Stimulated activated CD4-positive, alpha-beta T cell treated with anti-CD3 and anti-CD28 coated beads, Interleukin-12 subunit alpha, Interleukin-12 subunit beta, amount 100 ng/mL, for 4 hours (primary cell): ENCODE measurements at regions not wholly inside any gene's neighbourhood (a gene's known extent, or its start where the extent isn't known, plus 50 kb on each side); places are given as distances from the start of the nearest gene placed in this dataset.
"Not testable (repeated sequence)": the region's sequence is repeated elsewhere in the genome, so short reads cannot be mapped to it uniquely, and the experiment has no call there.

Source experiments
- DNase-seq: peaks from one replicate; pipeline ENCODE4 v3.0.0-alpha.2; 2020

- DNase-seq: no peak
Observed at GRCh38 chr1:29945426-29945825, 709.1 kb downstream of the PTPRU start.

- no peak for DNase-seq
Observed at GRCh38 chr1:29944253-29944905, 708.1 kb downstream of the PTPRU start.

- DNase-seq: no peak
Observed at GRCh38 chr1:29943034-29943433, 706.7 kb downstream of the PTPRU start.

- DNase-seq: no peak
Observed at GRCh38 chr1:29939079-29939478, 702.8 kb downstream of the PTPRU start.

GRCh38 chr1:29937356-29937755 lies 701.0 kb downstream of the PTPRU start:
- DNase-seq: no peak

GRCh38 chr1:29936031-29936544 lies 699.8 kb downstream of the PTPRU start:
- no peak for DNase-seq

GRCh38 chr1:29934255-29934772 lies 698.0 kb downstream of the PTPRU start:
- DNase-seq: no peak

GRCh38 chr1:29933067-29933466 lies 696.7 kb downstream of the PTPRU start:
- DNase-seq: no peak

- no peak for DNase-seq
Observed at GRCh38 chr1:29932626-29933025, 696.3 kb downstream of the PTPRU start.

GRCh38 chr1:29931477-29932175 lies 695.3 kb downstream of the PTPRU start:
- no peak for DNase-seq

GRCh38 chr1:29925058-29925457 lies 688.7 kb downstream of the PTPRU start:
- DNase-seq: no peak

- DNase-seq: no peak
Observed at GRCh38 chr1:29924017-29924431, 687.7 kb downstream of the PTPRU start.

- no peak for DNase-seq
Observed at GRCh38 chr1:29921741-29922140, 685.4 kb downstream of the PTPRU start.

GRCh38 chr1:29920784-29921183 lies 684.5 kb downstream of the PTPRU start:
- DNase-seq: no peak

- no peak for DNase-seq
Observed at GRCh38 chr1:29920316-29920715, 684.0 kb downstream of the PTPRU start.

GRCh38 chr1:29919041-29919440 lies 682.7 kb downstream of the PTPRU start:
- DNase-seq: not testable (repeated sequence)

GRCh38 chr1:29916656-29917369 lies 680.5 kb downstream of the PTPRU start:
- no peak for DNase-seq

- DNase-seq: no peak
Observed at GRCh38 chr1:29914936-29915335, 678.6 kb downstream of the PTPRU start.

- no peak for DNase-seq
Observed at GRCh38 chr1:29912425-29912824, 676.1 kb downstream of the PTPRU start.

GRCh38 chr1:29909962-29910361 lies 673.6 kb downstream of the PTPRU start:
- DNase-seq: no peak

- no peak for DNase-seq
Observed at GRCh38 chr1:29907596-29907995, 671.3 kb downstream of the PTPRU start.

GRCh38 chr1:29906927-29907326 lies 670.6 kb downstream of the PTPRU start:
- DNase-seq: no peak

- no peak for DNase-seq
Observed at GRCh38 chr1:29903548-29904166, 667.3 kb downstream of the PTPRU start.
